H9 (cell line): ENCODE measurements at regions not wholly inside any gene's neighbourhood (a gene's known extent, or its start where the extent isn't known, plus 50 kb on each side); places are given as distances from the start of the nearest gene placed in this dataset.

Source experiments
- DNase-seq: peaks from one replicate; pipeline ENCODE4 v3.0.0-alpha.2; 2017
- H2AFZ ChIP-seq: one replicate; pipeline ENCODE4 v1.6.1; 2013; ENCODE audit warnings: mild to moderate bottlenecking, low read length, control low read depth, moderate library complexity
- H2AK5ac ChIP-seq: 2 replicates; pipeline ENCODE4 v1.6.1; 2013; ENCODE audit warnings: low read length, control low read depth, mixed read lengths; ENCODE audit not compliant: insufficient read length
- H2BK120ac ChIP-seq: one replicate; pipeline ENCODE4 v1.6.1; 2013; ENCODE audit warnings: low read depth, mild to moderate bottlenecking, low read length, control low read depth, inconsistent platforms; ENCODE audit not compliant: poor library complexity, severe bottlenecking
- H2BK12ac ChIP-seq: 2 replicates; pipeline ENCODE4 v1.6.1; 2013; ENCODE audit warnings: low read length, control low read depth, mixed read lengths, low read depth; ENCODE audit not compliant: insufficient read length
- H2BK15ac ChIP-seq: 2 replicates; pipeline ENCODE4 v1.6.1; 2013; ENCODE audit warnings: low read depth, low read length, control low read depth
- H2BK20ac ChIP-seq: one replicate; pipeline ENCODE4 v1.6.1; 2013; ENCODE audit warnings: low read depth, mild to moderate bottlenecking, low read length, control low read depth, inconsistent platforms; ENCODE audit not compliant: poor library complexity, severe bottlenecking
- H2BK5ac ChIP-seq: 2 replicates; pipeline ENCODE4 v1.6.1; 2013; ENCODE audit warnings: low read length, control low read depth, mixed read lengths; ENCODE audit not compliant: insufficient read length
- H3K14ac ChIP-seq: 2 replicates; pipeline ENCODE4 v1.6.1; 2013; ENCODE audit warnings: low read length, control low read depth; ENCODE audit not compliant: insufficient read depth
- H3K18ac ChIP-seq: 2 replicates; pipeline ENCODE4 v1.6.1; 2013; ENCODE audit warnings: low read depth, mild to moderate bottlenecking, mixed read lengths, low read length, control low read depth; ENCODE audit not compliant: insufficient read length
- H3K23ac ChIP-seq: 2 replicates; pipeline ENCODE4 v1.6.1; 2013; ENCODE audit warnings: low read length, control low read depth, mixed read lengths, low read depth; ENCODE audit not compliant: insufficient read length
- H3K23me2 ChIP-seq: 2 replicates; pipeline ENCODE4 v1.6.1; 2013; ENCODE audit warnings: low read depth, mild to moderate bottlenecking, mixed read lengths, low read length, control low read depth; ENCODE audit not compliant: insufficient read length, poor library complexity, severe bottlenecking
- H3K27ac ChIP-seq: 2 replicates; pipeline ENCODE4 v1.5.1; 2013; ENCODE audit warnings: low read length, control low read depth, mixed read lengths, low read depth; ENCODE audit not compliant: insufficient read length
- H3K27me3 ChIP-seq: 2 replicates; pipeline ENCODE4 v1.6.1; 2013; ENCODE audit warnings: low read length, control low read depth, inconsistent platforms; ENCODE audit not compliant: insufficient read depth
- H3K4ac ChIP-seq: 2 replicates; pipeline ENCODE4 v1.6.1; 2013; ENCODE audit warnings: low read depth, mild to moderate bottlenecking, control low read depth, inconsistent platforms, low read length, moderate library complexity
- H3K4me1 ChIP-seq: 2 replicates; pipeline ENCODE4 v1.6.1; 2013; ENCODE audit warnings: low read length, control low read depth, inconsistent platforms; ENCODE audit not compliant: insufficient read depth
- H3K4me2 ChIP-seq: 2 replicates; pipeline ENCODE4 v1.6.1; 2013; ENCODE audit warnings: low read length, control low read depth, mixed read lengths; ENCODE audit not compliant: insufficient read length, insufficient read depth
- H3K56ac ChIP-seq: 2 replicates; pipeline ENCODE4 v1.6.1; 2013; ENCODE audit warnings: low read depth, mild to moderate bottlenecking, mixed read lengths, low read length, control low read depth; ENCODE audit not compliant: insufficient read length
- H3K79me1 ChIP-seq: 2 replicates; pipeline ENCODE4 v1.6.1; 2013; ENCODE audit warnings: low read depth, mild to moderate bottlenecking, moderate library complexity, low read length, control low read depth, inconsistent platforms; ENCODE audit not compliant: insufficient read depth, poor library complexity, severe bottlenecking
- H3K79me2 ChIP-seq: 2 replicates; pipeline ENCODE4 v1.6.1; 2013; ENCODE audit warnings: low read length, control low read depth, inconsistent platforms; ENCODE audit not compliant: insufficient read depth
- H3K9ac ChIP-seq: 2 replicates; pipeline ENCODE4 v1.6.1; 2013; ENCODE audit warnings: low read length, control low read depth, mixed read lengths; ENCODE audit not compliant: insufficient read length; ENCODE audit errors: extremely low read depth
- H3K9me3 ChIP-seq: one replicate; pipeline ENCODE4 v1.6.1; 2013; ENCODE audit warnings: low read depth, low read length, inconsistent platforms; ENCODE audit not compliant: control insufficient read depth
- H3T11ph ChIP-seq: one replicate; pipeline ENCODE4 v1.6.1; 2013; ENCODE audit warnings: mild to moderate bottlenecking, low read length, control low read depth, inconsistent platforms
- H4K20me1 ChIP-seq: one replicate; pipeline ENCODE4 v1.6.1; 2013; ENCODE audit not compliant: control insufficient read depth, insufficient read length, insufficient read depth
- H4K5ac ChIP-seq: 2 replicates; pipeline ENCODE4 v1.6.1; 2013; ENCODE audit warnings: low read depth, mild to moderate bottlenecking, mixed read lengths, low read length, control low read depth; ENCODE audit not compliant: insufficient read length
- H4K8ac ChIP-seq: replicated peaks from 2 replicates; pipeline ENCODE4 v1.6.1; 2013; ENCODE audit warnings: low read length, control low read depth, mixed read lengths, low read depth; ENCODE audit not compliant: insufficient read length
- H4K91ac ChIP-seq: 2 replicates; pipeline ENCODE4 v1.6.1; 2013; ENCODE audit warnings: low read depth, mild to moderate bottlenecking, moderate library complexity, mixed read lengths, low read length, control low read depth; ENCODE audit not compliant: insufficient read length
- H3K27ac Mint-ChIP-seq, 3 experiments: 2 replicates in 2 of 3; 3 replicates in 1 of 3; pipeline ENCODE4 v1.8.0; 2020 to 2021; ENCODE audit warnings: mixed read lengths in 3 of 3, mild to moderate bottlenecking in 1 of 3, moderate library complexity in 1 of 3
- H3K27me3 Mint-ChIP-seq: 2 replicates; pipeline ENCODE4 v1.8.0; 2021; ENCODE audit warnings: low read depth, mild to moderate bottlenecking, moderate library complexity, mixed read lengths
- H3K36me3 Mint-ChIP-seq, 3 experiments: 2 replicates in 2 of 3; 3 replicates in 1 of 3; pipeline ENCODE4 v1.8.0; 2020 to 2021; ENCODE audit warnings: low read depth in 3 of 3, mixed read lengths in 3 of 3; ENCODE audit not compliant: insufficient read depth in 1 of 3
- H3K4me1 Mint-ChIP-seq, 2 experiments: 2 replicates each; pipeline ENCODE4 v1.8.0; 2020; ENCODE audit warnings: mixed read lengths in 2 of 2
- H3K4me3 Mint-ChIP-seq, 2 experiments: 2 replicates in 1 of 2; 3 replicates in 1 of 2; pipeline ENCODE4 v1.8.0; 2020 to 2021; ENCODE audit warnings: mild to moderate bottlenecking in 2 of 2, mixed read lengths in 2 of 2, moderate library complexity in 1 of 2
- H3K9me3 Mint-ChIP-seq, 2 experiments: 2 replicates in 1 of 2; 3 replicates in 1 of 2; pipeline ENCODE4 v1.8.0; 2020; ENCODE audit warnings: mild to moderate bottlenecking in 2 of 2, mixed read lengths in 2 of 2, moderate library complexity in 1 of 2
- CTCF ChIP-seq: fragments of 200-600 bp; sonication (generic); conservative IDR thresholded peaks from 3 replicates; pipeline ENCODE4 v1.8.0; 2021; ENCODE audit warnings: antibody characterized with exemption, mild to moderate bottlenecking
- WGBS: extraction: QIAGEN DNeasy Blood & Tissue Kit; methylation state at CpG from one replicate; pipeline ENCODE4 v1.1.7; 2013; ENCODE audit warnings: missing lambda C conversion rate, low lambda C conversion rate, mixed read lengths; ENCODE audit not compliant: insufficient read length; ENCODE audit errors: extremely low coverage; 5-methylcytosine and 5-hydroxymethylcytosine counted together

GRCh38 chr10:129049501-129049900, 417.5 kb upstream of the MGMT start:
- H3K79me1 ChIP-seq, result no peaks in the 10 kb centered on the region
- H4K91ac ChIP-seq, result no peak overlapping the region
- H3K23me2 ChIP-seq, result no peaks in the 10 kb centered on the region
- H3K14ac ChIP-seq, result no peak overlapping the region
- H3K27ac ChIP-seq, result no peak overlapping the region
- no peak overlapping the region for H2AK5ac ChIP-seq
- no peak overlapping the region for H4K8ac ChIP-seq
- H3K27me3 ChIP-seq, result no peaks in the 10 kb centered on the region
- no CpG with 5 or more reads among the region's 7 CpGs for WGBS
- no peak for DNase-seq
- no peak overlapping the region for H2BK12ac ChIP-seq
- no peak overlapping the region for H3K23ac ChIP-seq
- no peak overlapping the region for H2BK15ac ChIP-seq
- no peak for TF ChIP-seq CTCF
- no peaks in the 10 kb centered on the region for H3K9me3 Mint-ChIP-seq
- no peak overlapping the region for H3K4me3 Mint-ChIP-seq
- no peak overlapping the region for H3K56ac ChIP-seq
- H3K18ac ChIP-seq, result no peak overlapping the region
- H3K4ac ChIP-seq, result no peak overlapping the region
- H3K79me2 ChIP-seq, result no peaks in the 10 kb centered on the region
- no peaks in the 10 kb centered on the region for H3K4me1 Mint-ChIP-seq
- no peak overlapping the region for H2BK20ac ChIP-seq
- no peak overlapping the region for H3K27ac Mint-ChIP-seq
- peaks cover 1% of the 10 kb centered on the region; the same call in 1 of the 2 replicates for H3K27me3 Mint-ChIP-seq
- no peak overlapping the region for H2AFZ ChIP-seq
- H3T11ph ChIP-seq, result no peak overlapping the region
- no peaks in the 10 kb centered on the region for H3K36me3 Mint-ChIP-seq
- no peaks in the 10 kb centered on the region for H4K20me1 ChIP-seq
- no peak overlapping the region for H2BK120ac ChIP-seq
- H2BK5ac ChIP-seq, result no peak overlapping the region
- H3K9me3 ChIP-seq, result no peaks in the 10 kb centered on the region
- no peaks in the 10 kb centered on the region for H3K4me1 ChIP-seq
- no peak overlapping the region for H3K9ac ChIP-seq
- no peak overlapping the region for H4K5ac ChIP-seq
- no peak overlapping the region for H3K4me2 ChIP-seq
